ENCODE measurements at regions not wholly inside any gene's neighbourhood (a gene's known extent, or its start where the extent isn't known, plus 50 kb on each side); places are given as distances from the start of the nearest gene placed in this dataset.
"Not testable (repeated sequence)": the region's sequence is repeated elsewhere in the genome, so short reads cannot be mapped to it uniquely, and the experiment has no call there.

- no peak for DNase-seq (ENCODE audit: low read depth in 2 of 2)
Measured at GRCh38 chr21:35473496-35473895, 424.4 kb upstream of the RUNX1 start.

- DNase-seq (ENCODE audit: low read depth in 2 of 2), result no peak
Measured at GRCh38 chr21:35470522-35470921, 421.4 kb upstream of the RUNX1 start.

GRCh38 chr21:35469498-35469897 is 420.4 kb upstream of the RUNX1 start:
- no peak for DNase-seq (ENCODE audit: low read depth in 2 of 2)

- DNase-seq (ENCODE audit: low read depth in 2 of 2), result no peak
Measured at GRCh38 chr21:35468991-35469390, 419.9 kb upstream of the RUNX1 start.

- DNase-seq (ENCODE audit: low read depth in 2 of 2), result no peak
Measured at GRCh38 chr21:35467566-35467965, 418.5 kb upstream of the RUNX1 start.

GRCh38 chr21:35466681-35467080 is 417.6 kb upstream of the RUNX1 start:
- not testable (repeated sequence) for DNase-seq (ENCODE audit: low read depth in 2 of 2)

GRCh38 chr21:35465741-35466140 is 416.6 kb upstream of the RUNX1 start:
- no peak for DNase-seq (ENCODE audit: low read depth in 2 of 2)

DNA sequence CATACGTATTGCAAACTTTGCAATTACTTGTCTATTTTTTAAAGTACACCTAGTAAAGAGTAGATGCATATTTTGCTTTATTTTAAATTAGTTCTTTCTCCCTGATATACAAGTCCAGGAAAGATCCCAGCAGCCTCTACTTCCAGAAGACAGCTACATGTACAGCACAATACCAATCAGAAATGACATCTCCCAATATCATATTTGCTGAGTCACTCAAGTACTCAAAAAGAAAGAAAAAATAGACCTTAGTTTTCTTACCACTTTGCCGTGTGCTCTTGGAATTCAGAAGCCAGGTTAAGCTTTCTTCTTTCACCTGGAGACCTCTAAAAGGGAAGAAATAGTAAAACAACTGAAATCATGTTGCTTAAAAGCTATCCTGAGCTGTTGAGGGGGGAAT is 412.6 kb upstream of the RUNX1 start:
- no peak for DNase-seq (ENCODE audit: low read depth in 2 of 2)

DNA sequence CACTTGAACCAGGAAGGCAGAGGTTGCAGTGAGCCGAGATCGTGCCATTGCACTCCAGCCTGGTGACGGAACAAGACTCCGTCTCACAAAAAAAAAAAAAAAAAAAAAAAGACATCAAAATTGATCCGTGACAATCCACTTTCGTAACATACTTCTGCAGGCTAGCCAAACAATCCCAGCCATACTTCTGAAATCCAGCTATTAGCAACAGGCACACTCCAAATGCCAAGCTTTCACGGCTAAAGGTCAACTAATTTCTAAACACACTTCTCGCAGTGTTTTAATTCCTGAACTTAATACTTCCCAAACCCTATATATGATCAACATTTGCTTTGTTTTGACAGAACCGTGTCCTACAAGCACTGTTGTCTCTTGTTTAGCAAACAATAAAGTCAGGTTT is 411.3 kb upstream of the RUNX1 start:
- no peak for DNase-seq (ENCODE audit: low read depth in 2 of 2)

- DNase-seq (ENCODE audit: low read depth in 2 of 2), result no peak
Measured at GRCh38 chr21:35458405-35458804, 409.3 kb upstream of the RUNX1 start.

- DNase-seq (ENCODE audit: low read depth in 2 of 2), result no peak
Measured at GRCh38 chr21:35457097-35457804, 408.1 kb upstream of the RUNX1 start.

- DNase-seq (ENCODE audit: low read depth in 2 of 2), result no peak
Measured at GRCh38 chr21:35451276-35451675, 402.2 kb upstream of the RUNX1 start.

DNA sequence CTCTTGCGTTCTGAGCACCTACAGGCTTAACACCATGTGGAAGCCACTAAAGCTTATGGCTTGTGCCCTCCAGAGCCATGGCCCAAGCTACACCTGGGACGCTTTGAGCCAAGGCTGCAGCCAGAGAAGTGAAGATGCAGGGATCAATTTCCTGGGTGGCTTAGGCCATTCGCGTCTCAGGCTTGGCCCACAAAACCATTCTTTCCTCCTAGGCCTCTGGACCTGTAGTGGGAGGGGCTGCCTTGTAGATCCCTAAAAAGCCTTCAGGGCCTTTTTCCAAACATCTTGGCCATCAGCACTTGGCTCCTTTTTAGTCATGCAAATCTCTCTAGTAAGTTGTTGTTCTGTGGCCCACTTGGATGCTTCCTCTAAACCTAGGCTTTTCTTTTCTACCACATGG is 401.7 kb upstream of the RUNX1 start:
- DNase-seq (ENCODE audit: low read depth in 2 of 2), result no peak

DNA sequence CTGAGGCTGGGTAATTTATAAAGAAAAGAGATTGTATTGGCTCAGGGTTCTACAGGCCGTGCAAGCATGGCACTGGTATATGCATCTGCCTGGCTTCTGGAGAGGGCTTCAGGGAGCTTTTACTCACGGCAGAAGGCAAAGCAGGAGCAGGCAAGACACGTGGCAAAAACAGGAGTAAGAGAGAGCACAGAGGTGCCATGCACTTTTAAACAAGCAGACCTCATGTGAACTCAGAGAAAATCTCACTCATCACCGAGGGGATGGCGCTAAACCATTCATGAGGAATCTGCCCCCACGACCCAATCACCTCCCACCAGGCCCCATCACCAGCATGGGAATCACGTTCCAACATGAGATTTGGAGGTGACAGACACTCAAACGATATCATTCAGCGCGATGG is 400.7 kb upstream of the RUNX1 start:
- DNase-seq (ENCODE audit: low read depth in 2 of 2), result no peak

DNA sequence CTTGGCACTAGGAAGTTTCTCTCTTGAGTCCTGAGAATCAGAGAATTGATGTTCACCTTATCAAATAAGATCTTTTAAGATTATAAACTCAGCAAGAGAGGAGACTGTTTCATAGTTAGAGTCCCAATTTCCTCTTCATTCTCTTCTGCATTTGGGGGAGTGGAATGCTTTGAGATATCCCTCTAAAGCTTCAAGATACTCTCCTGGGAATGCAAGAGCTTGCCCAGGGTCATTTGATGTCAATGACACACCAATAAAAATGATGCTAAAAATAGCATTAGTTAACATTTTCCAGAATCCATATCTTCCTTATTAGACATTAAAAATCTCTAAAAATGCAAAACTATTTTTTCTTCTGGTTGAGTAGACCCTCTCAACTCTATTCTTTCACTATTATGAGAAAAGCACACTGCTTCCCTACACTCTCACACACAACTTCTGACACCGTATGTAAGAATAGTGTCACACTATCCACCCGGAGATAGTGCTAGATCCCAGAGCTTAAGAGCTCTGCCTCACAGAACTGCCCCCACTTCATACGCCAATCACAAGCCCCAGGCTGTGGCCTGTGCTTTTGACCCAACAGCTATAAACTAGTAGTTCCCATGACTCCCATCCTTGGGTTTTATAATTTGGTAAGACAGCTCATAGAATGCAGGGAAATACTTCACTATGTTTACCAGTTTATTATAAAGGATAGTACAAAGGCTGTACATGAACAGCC is 399.9 kb upstream of the RUNX1 start:
- no peak for DNase-seq (ENCODE audit: low read depth in 2 of 2)

DNA sequence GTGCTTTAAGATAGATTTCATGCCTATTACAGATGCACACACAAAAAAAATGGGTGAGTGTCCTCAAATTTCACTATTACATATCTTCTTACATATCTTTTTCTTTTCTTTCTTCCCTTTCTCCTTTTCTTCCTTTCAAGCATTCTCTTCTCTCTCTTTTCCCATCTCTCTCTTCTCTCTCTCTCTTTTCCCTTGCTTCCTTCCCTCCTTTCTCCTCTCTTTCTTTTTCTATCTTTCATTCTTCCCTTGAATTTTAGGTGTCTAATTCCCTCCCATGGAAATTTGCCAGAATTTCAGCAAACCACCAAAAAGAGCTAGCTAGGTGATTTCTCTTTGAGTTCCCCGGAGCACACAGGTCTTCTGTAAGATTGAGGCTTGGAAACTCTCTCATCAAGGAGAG is 395.3 kb upstream of the RUNX1 start:
- DNase-seq (ENCODE audit: low read depth in 2 of 2), result no peak

- DNase-seq (ENCODE audit: low read depth in 2 of 2), result no peak
Measured at GRCh38 chr21:35441868-35442582, 392.9 kb upstream of the RUNX1 start.

GRCh38 chr21:35438643-35439404 is 389.7 kb upstream of the RUNX1 start:
- DNase-seq (ENCODE audit: low read depth in 2 of 2), result peak in 1 of 2 donors; percentile 0

DNA sequence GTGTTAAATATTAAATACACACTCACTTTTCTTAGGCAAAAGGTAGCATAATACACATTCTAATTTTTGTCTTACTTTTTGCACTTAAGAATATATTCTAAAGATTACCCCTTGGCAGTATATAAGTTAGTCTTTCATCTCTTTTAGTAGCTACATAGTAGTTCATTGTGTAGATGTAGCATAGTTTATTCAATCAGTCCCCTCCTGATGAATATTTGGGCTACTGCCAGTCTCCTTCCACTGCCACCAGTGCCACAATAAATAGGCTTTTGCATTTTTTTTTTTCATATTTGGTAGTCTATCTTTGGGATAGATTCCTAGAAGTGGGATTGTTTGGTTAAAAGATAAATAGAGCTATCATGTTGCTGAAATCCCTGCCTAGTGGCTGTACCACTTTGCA is 388.8 kb upstream of the RUNX1 start:
- no peak for DNase-seq (ENCODE audit: low read depth in 2 of 2)

DNA sequence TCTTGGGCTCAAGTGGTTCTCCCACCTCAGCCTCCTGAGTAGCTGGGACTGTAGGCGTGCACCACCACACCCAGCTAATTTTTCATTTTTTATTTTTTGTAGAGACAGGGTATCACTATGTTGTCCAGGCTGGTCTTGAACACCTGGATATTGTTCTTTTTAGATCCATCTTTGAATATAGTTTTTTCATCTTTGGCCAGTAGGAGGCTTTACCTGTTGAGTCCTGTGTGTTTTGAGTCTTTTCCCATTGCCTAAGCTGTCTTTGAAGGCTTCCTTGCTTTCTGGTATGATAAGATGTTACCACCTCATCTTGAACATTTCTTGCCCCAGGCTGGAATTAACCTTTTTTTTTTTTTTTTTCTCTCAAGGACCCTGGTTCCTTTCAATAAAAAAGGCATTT is 387.8 kb upstream of the RUNX1 start:
- no peak for DNase-seq (ENCODE audit: low read depth in 2 of 2)

GRCh38 chr21:35432601-35433000 is 383.5 kb upstream of the RUNX1 start:
- not testable (repeated sequence) for DNase-seq (ENCODE audit: low read depth in 2 of 2)

- no peak for DNase-seq (ENCODE audit: low read depth in 2 of 2)
Measured at GRCh38 chr21:35430260-35430659, 381.2 kb upstream of the RUNX1 start.

Measured in activated CD4-positive, alpha-beta T cell treated with anti-CD3 and anti-CD28 coated beads for 24 hours (primary cell).